Right renal cortex interstitium (tissue), 3 donors: ENCODE measurements at regions not wholly inside any gene's neighbourhood (a gene's known extent, or its start where the extent isn't known, plus 50 kb on each side); places are given as distances from the start of the nearest gene placed in this dataset.
"Not testable (repeated sequence)": the region's sequence is repeated elsewhere in the genome, so short reads cannot be mapped to it uniquely, and the experiment has no call there.

ENCODE experiments used
- DNase-seq, 3 donors: peaks; one replicate each; pipeline ENCODE4 v3.0.0-alpha.2; 2013; ENCODE audit warnings: low read depth in 3 of 3, low spot score in 2 of 3

DNA sequence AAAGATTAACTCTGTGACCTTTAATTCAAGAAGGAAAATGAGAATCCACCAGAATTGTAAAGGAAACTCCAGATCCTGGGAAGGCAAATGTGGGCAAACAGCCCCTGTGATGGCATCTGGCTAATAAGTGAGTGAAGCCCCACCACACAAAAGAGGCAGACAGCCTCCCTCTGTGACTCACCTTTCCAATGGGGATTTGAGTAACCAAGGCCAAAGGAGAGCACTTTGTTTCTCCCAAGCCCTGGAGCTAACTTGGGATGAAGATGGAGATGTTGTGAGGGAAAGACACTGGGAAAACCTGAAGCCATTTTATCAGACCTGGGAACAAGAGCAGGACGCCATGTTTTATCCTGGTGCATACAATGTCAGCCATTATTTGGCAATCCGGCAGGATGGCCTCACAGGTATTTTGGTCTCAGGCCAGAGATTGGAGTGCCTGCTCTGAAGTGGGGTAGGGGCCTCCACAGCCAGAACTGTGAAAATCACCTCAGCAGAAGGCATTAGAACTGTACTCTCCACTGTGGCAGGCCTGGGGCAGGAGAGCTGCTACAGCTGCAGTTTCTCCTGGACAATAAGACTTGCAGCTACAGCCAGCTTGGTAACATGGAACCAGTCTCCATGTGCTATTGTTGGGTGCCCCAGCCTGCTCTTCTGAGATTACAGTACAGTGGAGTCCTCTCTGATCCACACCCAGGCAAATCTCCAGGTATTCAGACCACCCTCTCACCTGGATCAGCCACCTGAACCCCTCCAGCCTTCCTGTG, 96.6 kb upstream of the PCED1B start:
- DNase-seq: no peak

DNA sequence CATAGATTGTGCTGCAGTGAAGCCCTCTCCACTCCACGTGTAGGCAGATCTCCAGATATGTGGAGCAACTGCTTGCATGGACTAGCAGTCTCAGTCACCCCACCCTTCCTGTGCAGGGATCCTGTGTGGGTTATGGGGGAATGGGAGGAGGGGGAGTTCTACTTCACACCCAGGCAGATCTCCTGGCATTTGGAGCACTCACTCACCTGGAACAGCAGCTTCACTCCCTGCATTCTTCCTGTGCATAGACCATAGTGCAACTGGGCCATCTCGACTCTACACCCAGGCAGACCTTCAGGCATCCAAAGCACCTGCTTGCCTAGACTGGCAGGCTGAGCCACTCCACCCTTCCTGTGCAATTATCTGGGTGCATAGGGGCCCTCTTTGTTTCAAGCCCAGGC, 96.0 kb upstream of the PCED1B start:
- DNase-seq: peak in 1 of 3 donors; percentile 19

DNA sequence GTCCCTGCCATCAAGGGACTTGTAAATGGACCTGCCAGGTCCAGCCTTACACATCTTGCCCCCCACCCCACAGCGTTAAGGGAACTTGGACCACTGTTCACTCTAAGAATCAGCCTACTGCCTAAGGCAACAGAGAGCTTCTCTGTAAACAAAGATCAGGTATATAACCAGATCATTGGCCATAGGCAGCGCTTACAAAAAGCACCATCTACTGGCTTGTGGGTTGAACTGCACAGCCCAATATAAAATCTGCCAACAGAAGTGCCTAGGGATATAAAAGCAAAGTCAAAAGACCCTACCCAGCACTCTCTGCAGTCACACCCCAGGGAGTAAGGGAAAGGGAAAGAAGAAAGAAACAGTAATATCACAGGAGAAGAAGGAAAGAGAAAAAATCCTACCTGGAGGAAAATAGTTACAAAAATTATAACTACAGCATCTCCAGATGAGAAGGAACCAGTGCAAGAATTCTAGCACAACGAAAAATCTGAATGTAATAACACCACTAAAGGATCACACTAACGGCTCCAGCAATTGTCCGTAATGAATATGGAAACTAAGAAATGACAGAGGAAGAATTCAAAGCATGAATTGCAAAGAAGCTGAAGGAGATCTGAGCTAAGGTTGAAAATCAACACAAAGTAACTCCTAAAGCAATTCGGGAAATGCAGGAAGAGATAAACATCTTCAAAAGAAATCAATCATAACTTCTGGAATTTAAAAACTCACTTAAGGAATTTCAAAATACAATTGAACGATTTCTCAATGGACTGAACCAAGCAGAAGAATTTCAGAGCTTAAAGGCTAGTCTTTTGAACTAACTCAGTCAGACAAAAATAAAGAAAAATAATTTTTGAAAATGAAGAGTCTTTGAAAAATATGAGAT, 95.2 kb upstream of the PCED1B start:
- no peak for DNase-seq

DNA sequence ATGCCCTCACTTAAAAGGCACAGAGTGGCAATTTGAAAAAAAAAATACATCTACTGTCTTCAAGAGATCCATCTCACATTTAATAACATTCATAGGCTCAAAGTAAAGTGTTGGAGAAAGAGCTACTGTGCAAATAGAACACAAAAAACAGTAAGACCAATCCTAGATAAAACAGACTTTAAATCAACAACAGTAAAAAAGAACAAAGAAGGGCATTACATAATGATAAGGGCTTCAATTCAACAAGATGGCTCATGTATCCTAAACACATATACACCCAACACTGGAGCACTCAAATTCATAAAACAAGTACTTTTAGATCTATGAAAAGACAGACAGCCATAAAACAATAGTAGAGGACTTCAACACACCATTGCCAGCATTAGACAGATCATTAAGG, 93.6 kb upstream of the PCED1B start:
- DNase-seq: no peak

DNA sequence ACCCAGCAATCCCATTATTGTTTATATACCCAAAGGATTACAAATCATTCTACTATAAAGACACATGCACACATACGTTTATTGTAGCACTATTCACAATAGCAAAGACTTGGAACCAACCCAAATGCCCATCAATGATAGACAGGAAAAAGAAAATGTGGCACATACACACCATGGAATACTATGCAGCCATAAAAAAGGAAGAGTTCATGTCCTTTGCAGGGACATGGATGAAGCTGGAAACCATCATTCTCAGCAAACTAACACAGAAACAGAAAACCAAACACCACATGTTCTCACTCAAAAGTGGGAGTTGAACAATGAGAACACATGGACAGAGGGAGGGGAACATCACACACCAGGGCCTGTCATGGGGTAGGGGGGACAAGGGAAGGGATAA, 91.3 kb upstream of the PCED1B start:
- DNase-seq: not testable (repeated sequence)

DNA sequence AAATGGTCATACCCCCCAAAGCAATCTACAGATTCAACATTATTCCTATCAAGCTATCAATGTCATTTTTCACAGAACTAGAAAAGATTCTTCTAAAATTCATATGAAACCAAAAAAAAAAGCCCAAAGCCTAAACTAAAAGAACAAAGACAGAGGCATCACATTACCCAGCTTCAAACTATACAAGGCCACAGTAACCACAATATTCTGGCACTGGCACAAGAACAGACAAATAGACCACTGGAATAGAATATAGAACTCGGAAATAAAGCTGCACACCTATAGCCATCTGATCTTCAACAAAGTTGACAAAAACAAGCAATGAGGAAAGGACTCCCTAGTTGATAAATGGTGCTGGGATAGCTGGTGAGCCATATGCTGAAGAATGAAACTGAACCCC, 89.2 kb upstream of the PCED1B start:
- DNase-seq: no peak

DNA sequence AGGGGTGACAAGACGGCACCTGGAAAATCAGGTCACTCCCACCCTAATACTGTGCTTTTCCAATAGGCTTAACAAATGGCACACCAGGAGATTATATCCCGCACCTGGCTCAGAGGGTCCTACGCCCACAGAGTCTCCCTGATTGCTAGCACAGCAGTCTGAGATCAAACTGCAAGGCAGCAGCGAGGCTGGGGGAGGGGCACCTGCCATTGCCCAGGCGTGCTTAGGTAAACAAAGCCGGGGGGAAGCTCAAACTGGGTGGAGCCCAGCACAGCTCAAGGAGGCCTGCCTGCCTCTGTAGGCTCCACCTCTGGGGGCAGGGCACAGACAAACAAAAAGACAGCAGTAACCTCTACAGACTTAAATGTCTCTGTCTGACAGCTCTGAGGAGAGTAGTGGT, 87.4 kb upstream of the PCED1B start:
- DNase-seq: not testable (repeated sequence)

DNA sequence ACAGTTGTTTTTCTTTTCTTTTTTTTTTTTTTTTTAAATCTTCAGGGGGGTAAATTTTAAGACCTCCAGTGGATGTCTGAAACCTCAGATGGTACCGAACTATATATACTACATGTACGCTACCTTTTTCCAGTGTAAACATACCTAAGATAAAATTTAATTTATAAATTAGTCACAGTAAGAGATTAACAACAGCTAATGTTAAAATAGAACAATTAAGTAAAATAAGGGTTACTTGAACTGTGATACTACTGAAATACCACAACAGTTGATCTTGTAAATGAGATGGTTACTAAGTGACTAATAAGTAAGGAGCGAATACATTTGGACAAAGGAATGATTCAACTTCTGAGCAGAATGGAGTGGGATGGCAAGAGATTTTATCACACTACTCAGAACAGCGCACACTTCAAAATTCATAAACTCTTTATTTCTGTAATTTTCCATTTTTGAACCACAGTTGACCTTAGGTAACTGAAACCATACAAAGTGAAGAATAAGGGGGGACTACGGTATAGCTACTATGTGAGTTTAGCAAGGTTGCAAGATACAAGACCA, 80.5 kb upstream of the PCED1B start:
- DNase-seq: no peak

DNA sequence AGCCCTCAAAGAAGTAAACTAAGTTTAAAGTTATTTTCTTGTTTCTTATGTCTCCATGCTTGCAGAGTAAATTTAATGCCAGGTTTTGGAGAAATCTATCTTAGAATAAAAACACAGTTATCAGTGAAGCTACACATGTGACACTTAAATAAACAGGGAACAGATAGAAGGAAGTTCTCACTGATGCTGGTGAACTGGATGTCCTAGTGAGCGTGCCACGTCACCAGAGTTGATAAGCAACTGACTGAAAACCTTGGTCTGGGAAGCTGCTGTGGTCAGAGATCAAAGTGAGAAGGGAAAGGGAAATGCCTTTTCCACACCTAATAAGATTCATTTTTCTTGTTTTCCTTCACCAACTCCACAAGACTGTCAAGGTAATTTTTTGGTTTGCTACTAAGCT, 74.8 kb upstream of the PCED1B start:
- DNase-seq: no peak

DNA sequence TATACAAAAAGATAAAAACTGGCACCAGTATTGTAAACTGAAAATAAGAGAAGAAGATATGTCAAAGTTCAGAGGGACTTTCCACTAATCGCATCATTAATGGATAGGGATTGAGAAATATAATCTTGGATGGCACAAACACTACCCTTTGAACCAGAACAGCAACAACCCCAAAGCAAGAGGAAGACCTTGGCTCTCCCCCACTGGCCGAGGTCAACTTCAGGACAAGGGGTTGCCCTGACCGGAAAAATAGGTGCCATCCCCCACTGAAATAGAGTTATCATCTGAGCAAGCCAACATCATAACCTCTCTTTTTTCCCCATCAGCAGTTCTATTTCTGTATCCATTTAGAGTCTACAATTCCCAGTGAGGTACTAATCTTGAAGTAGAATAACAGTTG, 72.4 kb upstream of the PCED1B start:
- no peak for DNase-seq

DNA sequence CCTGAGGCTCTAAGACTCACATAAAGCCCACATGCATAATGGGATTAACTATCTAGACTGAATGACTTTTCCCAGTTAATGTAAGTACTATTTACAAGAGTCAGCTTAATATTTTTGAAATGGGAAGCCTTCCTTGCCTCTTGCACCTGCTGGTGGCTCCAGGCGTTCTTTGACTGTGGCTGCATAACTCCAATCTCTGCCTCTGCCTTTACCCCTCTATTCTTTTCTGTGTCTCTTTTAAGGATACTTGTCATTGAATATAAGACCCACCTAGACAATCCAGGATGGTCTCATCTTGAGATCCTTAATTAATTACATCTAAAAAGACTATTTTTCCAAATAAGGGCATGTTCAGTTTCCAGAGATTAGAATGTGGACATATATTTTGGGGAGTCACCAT, 66.9 kb upstream of the PCED1B start:
- no peak for DNase-seq

DNA sequence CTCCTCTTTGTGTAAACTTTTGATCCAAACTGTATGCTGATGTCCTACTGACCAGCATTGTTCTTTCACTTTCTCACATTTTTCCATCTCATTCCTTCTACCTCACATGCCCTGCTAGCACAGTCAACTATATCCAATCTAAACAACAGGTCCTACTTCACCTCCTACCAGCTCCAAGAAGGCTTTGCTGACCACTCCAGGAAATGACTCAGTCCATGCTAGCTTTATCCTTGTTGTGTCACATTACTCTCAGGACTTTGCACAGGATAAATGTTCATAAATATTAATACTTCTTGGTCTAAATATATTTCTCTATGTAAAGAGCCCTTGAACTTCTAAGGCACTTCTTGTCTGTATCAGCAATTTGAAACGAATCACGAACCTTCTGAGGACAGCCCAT, 64.9 kb upstream of the PCED1B start:
- no peak for DNase-seq

DNA sequence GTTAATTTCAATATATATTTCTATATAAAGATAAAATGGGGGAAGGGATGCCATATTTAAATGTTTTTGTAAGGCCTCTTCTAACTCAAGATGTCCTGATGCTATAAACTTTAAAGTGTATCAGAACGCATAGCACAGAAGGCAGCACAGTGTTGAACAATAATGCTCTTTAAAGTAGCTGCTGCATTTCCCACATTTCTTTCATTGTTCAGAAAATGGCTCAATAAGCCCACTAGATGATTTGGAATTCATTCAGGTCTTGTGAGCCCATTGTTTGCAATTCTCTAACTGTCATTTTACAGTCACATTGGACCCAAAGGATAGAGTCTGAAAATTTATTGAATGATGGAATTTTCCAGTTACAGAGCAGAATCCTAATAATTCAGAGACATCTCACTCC, 64.0 kb upstream of the PCED1B start:
- DNase-seq: no peak

DNA sequence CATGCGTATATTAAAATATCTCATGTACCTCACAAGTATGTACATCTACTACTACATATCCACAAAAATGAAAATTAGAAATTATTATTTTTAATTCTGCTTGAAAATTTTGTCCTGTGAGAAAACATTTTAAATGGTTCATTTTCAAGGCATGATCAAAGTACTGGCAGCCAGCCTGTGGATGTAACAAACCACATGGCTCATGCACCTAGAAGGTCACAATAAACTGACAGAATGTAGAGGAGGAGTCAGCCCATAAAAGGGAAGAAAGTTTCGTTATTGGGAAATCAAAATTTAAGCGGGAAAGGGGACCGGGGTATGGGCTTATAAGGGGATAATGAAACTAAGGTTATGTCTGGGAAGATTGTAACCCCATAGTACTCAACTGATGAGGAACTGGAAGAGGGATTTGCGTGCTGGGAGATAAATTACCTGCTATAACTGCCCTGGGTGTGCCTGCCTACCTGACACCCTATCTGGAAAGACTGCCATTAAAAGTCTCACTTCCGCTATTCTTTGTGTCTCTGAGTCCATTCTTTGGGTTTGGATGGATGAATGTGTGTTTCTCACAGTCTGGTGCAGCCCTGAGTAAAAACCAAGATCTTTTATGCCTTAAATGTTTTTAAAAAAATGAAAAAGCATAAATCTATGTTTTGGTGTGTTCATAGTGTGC, 62.2 kb upstream of the PCED1B start:
- DNase-seq: no peak

DNA sequence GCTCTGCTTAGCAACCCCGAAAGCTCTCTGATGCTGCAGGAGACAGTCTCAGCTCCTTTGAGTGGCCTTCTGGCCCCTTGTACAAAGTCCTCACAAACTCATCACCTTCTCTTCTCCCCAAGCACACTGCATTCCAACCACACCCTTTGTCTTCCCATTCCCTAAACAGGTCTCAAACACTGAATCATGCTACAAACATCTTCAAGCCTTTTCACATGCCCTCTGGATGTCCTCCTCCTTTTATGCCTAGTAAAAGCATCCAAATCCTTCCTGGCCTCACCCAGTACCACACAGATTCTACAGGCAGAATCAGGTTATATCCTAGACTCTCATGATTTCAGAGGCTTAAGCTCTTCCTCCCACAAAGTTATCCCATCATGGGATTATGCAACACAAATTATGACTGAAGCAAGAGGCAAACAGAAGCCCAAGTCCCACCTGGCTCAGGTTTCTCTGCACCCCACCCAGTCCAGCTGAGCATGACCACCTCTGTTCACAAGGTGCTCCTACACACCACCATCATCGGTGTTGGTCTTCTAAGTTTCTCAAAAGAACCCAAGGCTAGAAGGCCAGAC, 61.4 kb upstream of the PCED1B start:
- DNase-seq: no peak

DNA sequence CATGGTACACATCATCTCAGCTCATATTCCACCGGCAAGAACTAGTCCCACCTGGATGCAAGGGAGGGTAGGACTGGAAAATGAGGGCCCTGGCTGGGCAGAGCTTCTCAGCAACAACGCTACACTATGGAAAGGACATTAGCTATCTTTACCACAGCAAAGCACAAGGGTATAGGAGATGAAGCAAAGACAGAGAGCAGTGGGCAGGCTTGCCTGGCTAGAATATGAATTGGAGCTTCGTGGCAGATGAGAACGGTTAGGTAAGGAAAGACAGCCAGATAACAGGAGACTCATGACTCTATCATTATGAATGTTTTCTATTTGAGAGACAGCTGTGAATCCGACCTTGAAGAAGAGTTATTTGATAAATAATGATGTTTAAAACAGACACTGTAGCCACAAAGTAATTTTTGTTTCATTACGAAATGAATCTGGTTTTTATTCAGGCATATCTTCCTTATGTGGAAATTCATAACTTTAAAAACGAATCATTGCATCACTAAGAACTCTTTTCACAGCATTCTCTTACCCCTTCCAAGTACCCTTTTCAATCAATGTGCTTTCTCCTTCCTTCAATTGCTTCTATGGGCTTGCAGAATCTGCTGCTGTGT, 59.1 kb upstream of the PCED1B start:
- no peak for DNase-seq

DNA sequence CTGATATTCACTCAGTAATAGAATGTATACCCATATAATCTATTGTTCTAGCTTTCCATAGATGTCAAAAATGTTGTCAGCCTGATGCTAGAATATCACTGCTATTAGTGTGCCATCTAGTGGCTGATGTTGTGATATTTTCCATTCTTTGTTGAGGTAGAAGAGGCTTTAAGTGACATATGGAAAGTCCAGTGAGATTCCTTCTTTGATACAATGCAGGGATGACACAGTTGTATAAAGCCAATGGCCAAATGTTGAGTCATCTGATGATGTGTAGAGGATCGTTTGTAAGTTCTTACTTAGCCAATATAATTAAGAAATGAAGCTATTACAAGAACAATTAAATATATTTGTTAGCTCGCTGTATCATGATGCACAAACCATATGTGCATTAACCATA, 58.1 kb upstream of the PCED1B start:
- DNase-seq: peak in 1 of 3 donors; percentile 47

DNA sequence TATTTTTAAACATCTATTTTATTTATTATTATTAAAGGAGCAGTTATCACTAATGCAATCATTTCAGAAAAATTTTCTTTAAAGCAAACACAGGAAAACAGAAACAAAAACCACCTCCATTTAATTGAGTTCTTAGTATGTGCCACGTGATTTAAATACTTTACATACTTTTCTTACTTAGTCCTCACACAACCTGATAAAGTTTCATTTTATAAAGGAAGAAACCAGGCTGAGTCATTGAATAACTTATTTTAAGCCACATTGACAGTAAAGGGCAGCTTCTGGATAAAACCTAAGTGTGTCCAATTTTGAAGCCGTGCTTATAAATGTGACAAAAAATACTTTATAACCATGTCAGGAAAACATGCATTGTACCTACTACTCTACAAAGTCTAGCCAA, 57.1 kb upstream of the PCED1B start:
- no peak for DNase-seq

DNA sequence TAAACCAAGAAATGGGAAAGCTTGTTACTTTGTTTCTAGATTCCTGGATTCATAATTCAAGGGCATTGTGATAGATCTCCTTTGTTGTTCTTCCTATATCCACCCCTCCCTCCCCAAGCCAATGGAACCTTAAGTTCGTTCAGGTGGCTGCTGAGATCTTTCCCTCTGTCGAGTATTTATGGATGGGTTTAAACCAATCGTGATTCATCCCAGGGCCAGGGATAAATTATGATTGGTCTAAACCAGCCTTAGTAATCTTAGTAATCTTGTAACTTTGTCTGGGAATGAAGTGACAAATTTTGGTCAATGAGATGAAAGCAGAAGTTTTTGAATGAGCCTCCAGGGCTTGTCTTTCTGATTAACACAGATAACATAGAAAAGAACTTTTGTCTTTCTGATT, 56.1 kb upstream of the PCED1B start:
- no peak for DNase-seq

DNA sequence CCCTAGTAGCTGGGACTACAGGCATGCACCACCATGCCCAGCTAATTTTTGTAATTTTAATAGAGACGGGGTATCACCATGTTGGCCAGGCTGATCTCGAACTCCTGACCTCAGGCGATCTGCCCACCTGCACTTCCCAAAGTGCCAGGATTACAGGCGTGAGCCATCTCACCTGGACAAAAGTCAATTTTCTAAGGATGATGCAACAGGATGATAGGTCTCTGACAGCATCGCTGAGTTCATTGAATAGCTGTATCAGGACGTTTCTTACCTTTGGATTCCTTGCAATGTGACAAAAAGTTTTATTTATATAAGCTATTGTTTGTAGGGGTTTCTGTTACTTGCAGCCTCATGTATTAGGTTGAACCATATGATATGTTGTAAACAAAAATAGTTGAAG, 55.5 kb upstream of the PCED1B start:
- DNase-seq: no peak

DNA sequence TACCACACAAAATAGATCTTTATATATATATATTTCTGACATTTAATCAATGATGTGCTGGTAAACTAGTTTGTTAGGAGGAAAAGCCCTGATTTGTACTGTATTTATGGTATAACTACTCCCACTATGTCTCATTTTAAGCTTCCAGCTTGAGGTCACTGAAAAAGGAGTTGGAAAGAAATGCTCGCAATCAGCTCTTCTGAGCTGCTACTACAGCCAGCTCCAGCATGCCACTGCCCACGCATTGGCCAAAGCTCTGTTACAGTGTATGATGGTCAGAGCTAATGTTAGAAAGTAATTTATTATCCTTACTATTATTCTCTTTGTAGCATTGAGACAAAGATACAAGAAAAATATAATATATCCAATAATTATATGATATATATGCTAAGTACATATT, 55.0 kb upstream of the PCED1B start:
- no peak for DNase-seq
